ENCODE measurements at regions not wholly inside any gene's neighbourhood (a gene's known extent, or its start where the extent isn't known, plus 50 kb on each side); places are given as distances from the start of the nearest gene placed in this dataset.

GRCh38 chr16:72549878-72550277 is 377.9 kb upstream of the PMFBP1 start:
- H3K36me3 ChIP-seq (ENCODE audit: insufficient read depth, low read length), result no peaks in the 10 kb centered on the region
- H3K9me3 ChIP-seq (ENCODE audit: low read length), result peaks cover 5% of the 10 kb centered on the region
- H3K27ac ChIP-seq (ENCODE audit: low read length), result no peak overlapping the region
- no peaks in the 10 kb centered on the region for H3F3A ChIP-seq (ENCODE audit: insufficient read depth, low read length, poor library complexity, severe bottlenecking)
- no peaks in the 10 kb centered on the region for H3K9me2 ChIP-seq (ENCODE audit: insufficient read depth, low read length)
- H3K79me2 ChIP-seq (replicated peaks; ENCODE audit: insufficient read depth, low read length), result no peaks in the 10 kb centered on the region
- no peaks in the 10 kb centered on the region for H3K27me3 ChIP-seq (ENCODE audit: insufficient read depth, low read depth, low read length)
- H3K9ac ChIP-seq (ENCODE audit: low read length), result no peak overlapping the region
- no peak overlapping the region for H3K4me3 ChIP-seq (ENCODE audit: low read length)
- no peaks in the 10 kb centered on the region for H4K20me1 ChIP-seq (ENCODE audit: insufficient read depth)
- H2AFZ ChIP-seq (ENCODE audit: low read depth, low read length), result no peak overlapping the region
- TF ChIP-seq EP300 (conservative IDR thresholded peaks at IDR 0.05; ENCODE audit: poor library complexity, severe bottlenecking), result no peak
- TF ChIP-seq POLR2AphosphoS5 (IDR thresholded peaks at IDR 0.05), result no peak
- no peak for TF ChIP-seq EZH2 (IDR thresholded peaks at IDR 0.05; ENCODE audit: borderline replicate concordance, insufficient read depth, low read length, poor library complexity, severe bottlenecking)
- no peak for TF ChIP-seq RAD21 (conservative IDR thresholded peaks at IDR 0.05)
- no peak for TF ChIP-seq SMC3 (conservative IDR thresholded peaks at IDR 0.05; ENCODE audit: poor library complexity)
- H3K4me2 ChIP-seq (ENCODE audit: low read length), result no peak overlapping the region

- Histone ChIP-seq H2AFZ (ENCODE audit: low read depth, low read length) (no peak overlapping the region), H3K79me2 (replicated peaks; ENCODE audit: insufficient read depth, low read length) (no peaks in the 10 kb centered on the region), H3F3A (ENCODE audit: insufficient read depth, low read length, poor library complexity, severe bottlenecking) (no peaks in the 10 kb centered on the region), H3K27ac (ENCODE audit: low read length) (no peak overlapping the region), H3K4me3 (ENCODE audit: low read length) (no peak overlapping the region), H3K9me3 (ENCODE audit: low read length) (no peaks in the 10 kb centered on the region), H3K9ac (ENCODE audit: low read length) (no peak overlapping the region), H3K27me3 (ENCODE audit: insufficient read depth, low read depth, low read length) (no peaks in the 10 kb centered on the region), H4K20me1 (ENCODE audit: insufficient read depth) (no peaks in the 10 kb centered on the region), H3K9me2 (ENCODE audit: insufficient read depth, low read length) (no peaks in the 10 kb centered on the region), H3K36me3 (ENCODE audit: insufficient read depth, low read length) (no peaks in the 10 kb centered on the region), H3K4me2 (ENCODE audit: low read length) (no peak overlapping the region)
- TF ChIP-seq, protein P1, sequence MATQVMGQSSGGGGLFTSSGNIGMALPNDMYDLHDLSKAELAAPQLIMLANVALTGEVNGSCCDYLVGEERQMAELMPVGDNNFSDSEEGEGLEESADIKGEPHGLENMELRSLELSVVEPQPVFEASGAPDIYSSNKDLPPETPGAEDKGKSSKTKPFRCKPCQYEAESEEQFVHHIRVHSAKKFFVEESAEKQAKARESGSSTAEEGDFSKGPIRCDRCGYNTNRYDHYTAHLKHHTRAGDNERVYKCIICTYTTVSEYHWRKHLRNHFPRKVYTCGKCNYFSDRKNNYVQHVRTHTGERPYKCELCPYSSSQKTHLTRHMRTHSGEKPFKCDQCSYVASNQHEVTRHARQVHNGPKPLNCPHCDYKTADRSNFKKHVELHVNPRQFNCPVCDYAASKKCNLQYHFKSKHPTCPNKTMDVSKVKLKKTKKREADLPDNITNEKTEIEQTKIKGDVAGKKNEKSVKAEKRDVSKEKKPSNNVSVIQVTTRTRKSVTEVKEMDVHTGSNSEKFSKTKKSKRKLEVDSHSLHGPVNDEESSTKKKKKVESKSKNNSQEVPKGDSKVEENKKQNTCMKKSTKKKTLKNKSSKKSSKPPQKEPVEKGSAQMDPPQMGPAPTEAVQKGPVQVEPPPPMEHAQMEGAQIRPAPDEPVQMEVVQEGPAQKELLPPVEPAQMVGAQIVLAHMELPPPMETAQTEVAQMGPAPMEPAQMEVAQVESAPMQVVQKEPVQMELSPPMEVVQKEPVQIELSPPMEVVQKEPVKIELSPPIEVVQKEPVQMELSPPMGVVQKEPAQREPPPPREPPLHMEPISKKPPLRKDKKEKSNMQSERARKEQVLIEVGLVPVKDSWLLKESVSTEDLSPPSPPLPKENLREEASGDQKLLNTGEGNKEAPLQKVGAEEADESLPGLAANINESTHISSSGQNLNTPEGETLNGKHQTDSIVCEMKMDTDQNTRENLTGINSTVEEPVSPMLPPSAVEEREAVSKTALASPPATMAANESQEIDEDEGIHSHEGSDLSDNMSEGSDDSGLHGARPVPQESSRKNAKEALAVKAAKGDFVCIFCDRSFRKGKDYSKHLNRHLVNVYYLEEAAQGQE (IDR thresholded peaks at IDR 0.05; ENCODE audit: borderline replicate concordance), result no peak
- no peak for TF ChIP-seq EZH2 (IDR thresholded peaks at IDR 0.05; ENCODE audit: borderline replicate concordance, insufficient read depth, low read length, poor library complexity, severe bottlenecking)
- no peak for TF ChIP-seq SMC3 (conservative IDR thresholded peaks at IDR 0.05; ENCODE audit: poor library complexity)
- no peak for TF ChIP-seq TAF1 (IDR thresholded peaks at IDR 0.05; ENCODE audit: low read depth)
- TF ChIP-seq EP300 (conservative IDR thresholded peaks at IDR 0.05; ENCODE audit: poor library complexity, severe bottlenecking), result no peak
- TF ChIP-seq RAD21 (conservative IDR thresholded peaks at IDR 0.05), result no peak
- no peak for TF ChIP-seq MXI1 (conservative IDR thresholded peaks at IDR 0.05; ENCODE audit: poor library complexity, severe bottlenecking)
- TF ChIP-seq, protein P2, sequence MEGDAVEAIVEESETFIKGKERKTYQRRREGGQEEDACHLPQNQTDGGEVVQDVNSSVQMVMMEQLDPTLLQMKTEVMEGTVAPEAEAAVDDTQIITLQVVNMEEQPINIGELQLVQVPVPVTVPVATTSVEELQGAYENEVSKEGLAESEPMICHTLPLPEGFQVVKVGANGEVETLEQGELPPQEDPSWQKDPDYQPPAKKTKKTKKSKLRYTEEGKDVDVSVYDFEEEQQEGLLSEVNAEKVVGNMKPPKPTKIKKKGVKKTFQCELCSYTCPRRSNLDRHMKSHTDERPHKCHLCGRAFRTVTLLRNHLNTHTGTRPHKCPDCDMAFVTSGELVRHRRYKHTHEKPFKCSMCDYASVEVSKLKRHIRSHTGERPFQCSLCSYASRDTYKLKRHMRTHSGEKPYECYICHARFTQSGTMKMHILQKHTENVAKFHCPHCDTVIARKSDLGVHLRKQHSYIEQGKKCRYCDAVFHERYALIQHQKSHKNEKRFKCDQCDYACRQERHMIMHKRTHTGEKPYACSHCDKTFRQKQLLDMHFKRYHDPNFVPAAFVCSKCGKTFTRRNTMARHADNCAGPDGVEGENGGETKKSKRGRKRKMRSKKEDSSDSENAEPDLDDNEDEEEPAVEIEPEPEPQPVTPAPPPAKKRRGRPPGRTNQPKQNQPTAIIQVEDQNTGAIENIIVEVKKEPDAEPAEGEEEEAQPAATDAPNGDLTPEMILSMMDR (IDR thresholded peaks at IDR 0.05; ENCODE audit: poor library complexity, severe bottlenecking), result no peak
- no peak for TF ChIP-seq POLR2AphosphoS5 (IDR thresholded peaks at IDR 0.05)
These were observed 370.1 kb upstream of the PMFBP1 start for GRCh38 chr16:72542102-72542501.
